ENCODE measurements at regions not wholly inside any gene's neighbourhood (a gene's known extent, or its start where the extent isn't known, plus 50 kb on each side); places are given as distances from the start of the nearest gene placed in this dataset.

DNA sequence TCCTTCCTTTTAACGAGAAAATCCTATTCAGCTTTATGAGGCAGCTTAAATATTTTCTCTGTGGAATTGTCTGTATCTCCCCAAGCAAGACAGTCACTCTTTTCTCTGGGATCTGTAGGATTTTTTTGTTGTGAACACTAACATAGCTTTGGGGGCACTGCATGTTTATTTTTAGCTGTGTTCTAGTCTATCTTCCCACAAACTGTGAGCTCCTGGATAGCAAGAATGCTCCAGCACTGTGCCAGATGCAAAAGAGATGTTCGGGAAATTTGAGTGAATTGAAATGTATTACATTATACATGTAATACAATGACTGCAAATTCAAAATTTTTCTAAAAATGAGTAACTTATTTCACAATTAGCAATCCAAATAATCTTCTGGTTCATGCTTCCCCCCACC lies 282.2 kb downstream of the PLPP3 start:
- TF ChIP-seq, protein P1, sequence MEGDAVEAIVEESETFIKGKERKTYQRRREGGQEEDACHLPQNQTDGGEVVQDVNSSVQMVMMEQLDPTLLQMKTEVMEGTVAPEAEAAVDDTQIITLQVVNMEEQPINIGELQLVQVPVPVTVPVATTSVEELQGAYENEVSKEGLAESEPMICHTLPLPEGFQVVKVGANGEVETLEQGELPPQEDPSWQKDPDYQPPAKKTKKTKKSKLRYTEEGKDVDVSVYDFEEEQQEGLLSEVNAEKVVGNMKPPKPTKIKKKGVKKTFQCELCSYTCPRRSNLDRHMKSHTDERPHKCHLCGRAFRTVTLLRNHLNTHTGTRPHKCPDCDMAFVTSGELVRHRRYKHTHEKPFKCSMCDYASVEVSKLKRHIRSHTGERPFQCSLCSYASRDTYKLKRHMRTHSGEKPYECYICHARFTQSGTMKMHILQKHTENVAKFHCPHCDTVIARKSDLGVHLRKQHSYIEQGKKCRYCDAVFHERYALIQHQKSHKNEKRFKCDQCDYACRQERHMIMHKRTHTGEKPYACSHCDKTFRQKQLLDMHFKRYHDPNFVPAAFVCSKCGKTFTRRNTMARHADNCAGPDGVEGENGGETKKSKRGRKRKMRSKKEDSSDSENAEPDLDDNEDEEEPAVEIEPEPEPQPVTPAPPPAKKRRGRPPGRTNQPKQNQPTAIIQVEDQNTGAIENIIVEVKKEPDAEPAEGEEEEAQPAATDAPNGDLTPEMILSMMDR (conservative IDR thresholded peaks at IDR 0.05; ENCODE audit: low read length): no peak
- no peak for TF ChIP-seq EZH2phosphoT487 (IDR thresholded peaks at IDR 0.05; ENCODE audit: borderline replicate concordance)

Measured in Loucy (cell line).